Left lobe of liver (tissue), 2 donors: ENCODE measurements at regions not wholly inside any gene's neighbourhood (a gene's known extent, or its start where the extent isn't known, plus 50 kb on each side); places are given as distances from the start of the nearest gene placed in this dataset.

Experiments used
- ATAC-seq: fragments of 200-7000 bp; cut with Tn5 transposase; one replicate; pipeline ENCODE4 v1.9.1; 2020; ENCODE audit warnings: mild to moderate bottlenecking, moderate library complexity
- DNase-seq: peaks from one replicate; pipeline ENCODE4 v3.0.0-alpha.2; 2020; ENCODE audit warnings: low spot score
- donor health status: DM: no; HTN: no; CAD: no; lungs with moderate emphysema.
- donor health status: DM: no; HTN: yes; CAD: no.

- ATAC-seq (no peak), DNase-seq (no peak)
Measured at GRCh38 chr1:232262991-232263390, 366.9 kb downstream of the SIPA1L2 start.

GRCh38 chr1:232260861-232261260, 369.1 kb downstream of the SIPA1L2 start:
- DNase-seq (no peak), ATAC-seq (no peak)

GRCh38 chr1:232260045-232260444, 369.9 kb downstream of the SIPA1L2 start:
- no peak for DNase-seq
- no peak for ATAC-seq

- no peak for ATAC-seq
Measured at GRCh38 chr1:232259333-232259732, 370.6 kb downstream of the SIPA1L2 start.

GRCh38 chr1:232252546-232253118, 377.3 kb downstream of the SIPA1L2 start:
- ATAC-seq (no peak), DNase-seq (no peak)

More at GRCh38 chr1:232259333-232259732, 370.6 kb downstream of the SIPA1L2 start:
- no peak for DNase-seq

- ATAC-seq (no peak), DNase-seq (no peak)
Measured at GRCh38 chr1:232250838-232251237, 379.1 kb downstream of the SIPA1L2 start.

- ATAC-seq (no peak), DNase-seq (no peak)
Measured at GRCh38 chr1:232249861-232250777, 379.8 kb downstream of the SIPA1L2 start.

- no peak for DNase-seq
- no peak for ATAC-seq
Measured at GRCh38 chr1:232249339-232249738, 380.6 kb downstream of the SIPA1L2 start.

- DNase-seq (no peak), ATAC-seq (no peak)
Measured at GRCh38 chr1:232248276-232248820, 381.6 kb downstream of the SIPA1L2 start.

GRCh38 chr1:232247669-232248068, 382.3 kb downstream of the SIPA1L2 start:
- DNase-seq = no peak
- no peak for ATAC-seq

GRCh38 chr1:232244426-232244825, 385.5 kb downstream of the SIPA1L2 start:
- no peak for ATAC-seq

GRCh38 chr1:232239998-232240397, 389.9 kb downstream of the SIPA1L2 start:
- DNase-seq = no peak
- ATAC-seq = no peak

More at GRCh38 chr1:232244426-232244825, 385.5 kb downstream of the SIPA1L2 start:
- DNase-seq = no peak

GRCh38 chr1:232239522-232239921, 390.4 kb downstream of the SIPA1L2 start:
- no peak for DNase-seq
- ATAC-seq = no peak

GRCh38 chr1:232238009-232238408, 391.9 kb downstream of the SIPA1L2 start:
- DNase-seq = no peak
- no peak for ATAC-seq

GRCh38 chr1:232227306-232227705, 402.6 kb downstream of the SIPA1L2 start:
- DNase-seq (no peak), ATAC-seq (no peak)

GRCh38 chr1:232226197-232226712, 403.7 kb downstream of the SIPA1L2 start:
- no peak for ATAC-seq
- no peak for DNase-seq

- DNase-seq = no peak
- ATAC-seq = no peak
Measured at GRCh38 chr1:232225336-232226131, 404.4 kb downstream of the SIPA1L2 start.

GRCh38 chr1:232223887-232224286, 406.0 kb downstream of the SIPA1L2 start:
- DNase-seq (no peak), ATAC-seq (no peak)

- ATAC-seq = no peak
- DNase-seq = no peak
Measured at GRCh38 chr1:232223183-232223708, 406.7 kb downstream of the SIPA1L2 start.

GRCh38 chr1:232222614-232223013, 407.3 kb downstream of the SIPA1L2 start:
- ATAC-seq (no peak), DNase-seq (no peak)
